Testis (tissue), 2 donors: ENCODE measurements at regions not wholly inside any gene's neighbourhood (a gene's known extent, or its start where the extent isn't known, plus 50 kb on each side); places are given as distances from the start of the nearest gene placed in this dataset.

Experiments used
- DNase-seq: peaks from one replicate; pipeline ENCODE4 v3.0.0-alpha.2; 2019
- H3K27ac ChIP-seq, 2 donors: fragments of 200-600 bp; sonication (generic); one replicate each; pipeline ENCODE4 v1.5.1; 2019
- H3K27me3 ChIP-seq: fragments of 200-600 bp; sonication (generic); one replicate; pipeline ENCODE4 v1.5.1; 2019
- H3K36me3 ChIP-seq: fragments of 200-600 bp; sonication (generic); one replicate; pipeline ENCODE4 v1.5.1; 2017; ENCODE audit warnings: low read depth; ENCODE audit errors: missing control alignments
- H3K4me1 ChIP-seq: fragments of 200-600 bp; sonication (generic); one replicate; pipeline ENCODE4 v1.5.1; 2019
- H3K4me3 ChIP-seq, 2 donors: fragments of 200-600 bp; sonication (generic); one replicate each; pipeline ENCODE4 v1.5.1; 2017 to 2019
- H3K9me3 ChIP-seq: fragments of 200-600 bp; sonication (generic); one replicate; pipeline ENCODE4 v1.5.1; 2017
- POLR2A ChIP-seq: fragments of 450-650 bp; IDR thresholded peaks from one replicate; pipeline ENCODE4 v1.6.1; 2017; ENCODE audit warnings: antibody characterized with exemption, mild to moderate bottlenecking, moderate library complexity
- WGBS, 2 donors: methylation state at CpG; one replicate each; pipeline ENCODE4 v1.1.5; 2018; 5-methylcytosine and 5-hydroxymethylcytosine counted together
- intact Hi-C: fragments of 100-400 bp; cut with DNase I; formaldehyde crosslinking; loops from one replicate; pipeline ENCODE4 v1.15.1; 2023; ENCODE audit warnings: low total_unique reads
- TF ChIP-seq, protein P1 (sequence below), 3 experiments: fragments of 450-650 bp in 2 of 3; fragments of 200-600 bp in 1 of 3; sonication (generic) in 1 of 3; IDR thresholded peaks; one replicate each; pipeline ENCODE4 v1.5.1; 2016 to 2019; ENCODE audit warnings: antibody characterized with exemption in 3 of 3, mild to moderate bottlenecking in 2 of 3, moderate library complexity in 1 of 3

GRCh38 chr4:110675426-110675825 lies 52.5 kb upstream of the PITX2 start:
- no peaks in the 10 kb centered on the region for H3K9me3 ChIP-seq
- no peak overlapping the region for H3K27ac ChIP-seq
- DNase-seq: no peak
- H3K36me3 ChIP-seq: no peaks in the 10 kb centered on the region
- TF ChIP-seq POLR2A: no peak
- no peaks in the 10 kb centered on the region for H3K4me1 ChIP-seq
- H3K4me3 ChIP-seq: no peak overlapping the region
- no peaks in the 10 kb centered on the region for H3K27me3 ChIP-seq
- intact Hi-C loops: no loop called here

- Histone ChIP-seq H3K27me3 (no peaks in the 10 kb centered on the region), H3K36me3 (no peaks in the 10 kb centered on the region), H3K4me1 (no peaks in the 10 kb centered on the region), H3K9me3 (no peaks in the 10 kb centered on the region), H3K27ac (no peak overlapping the region), H3K4me3 (no peak overlapping the region)
- intact Hi-C loops: no loop called here
- no peak for TF ChIP-seq POLR2A
- TF ChIP-seq, protein P1, sequence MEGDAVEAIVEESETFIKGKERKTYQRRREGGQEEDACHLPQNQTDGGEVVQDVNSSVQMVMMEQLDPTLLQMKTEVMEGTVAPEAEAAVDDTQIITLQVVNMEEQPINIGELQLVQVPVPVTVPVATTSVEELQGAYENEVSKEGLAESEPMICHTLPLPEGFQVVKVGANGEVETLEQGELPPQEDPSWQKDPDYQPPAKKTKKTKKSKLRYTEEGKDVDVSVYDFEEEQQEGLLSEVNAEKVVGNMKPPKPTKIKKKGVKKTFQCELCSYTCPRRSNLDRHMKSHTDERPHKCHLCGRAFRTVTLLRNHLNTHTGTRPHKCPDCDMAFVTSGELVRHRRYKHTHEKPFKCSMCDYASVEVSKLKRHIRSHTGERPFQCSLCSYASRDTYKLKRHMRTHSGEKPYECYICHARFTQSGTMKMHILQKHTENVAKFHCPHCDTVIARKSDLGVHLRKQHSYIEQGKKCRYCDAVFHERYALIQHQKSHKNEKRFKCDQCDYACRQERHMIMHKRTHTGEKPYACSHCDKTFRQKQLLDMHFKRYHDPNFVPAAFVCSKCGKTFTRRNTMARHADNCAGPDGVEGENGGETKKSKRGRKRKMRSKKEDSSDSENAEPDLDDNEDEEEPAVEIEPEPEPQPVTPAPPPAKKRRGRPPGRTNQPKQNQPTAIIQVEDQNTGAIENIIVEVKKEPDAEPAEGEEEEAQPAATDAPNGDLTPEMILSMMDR (IDR thresholded peaks at IDR 0.05): no peak
- no peak for DNase-seq
Measured at GRCh38 chr4:110676241-110676640, 53.4 kb upstream of the PITX2 start.

GRCh38 chr4:110678517-110679227 lies 55.8 kb upstream of the PITX2 start:
- no peak for DNase-seq
- intact Hi-C loops: no loop called here
- H3K36me3 ChIP-seq: no peaks in the 10 kb centered on the region
- no peak overlapping the region for H3K27ac ChIP-seq
- H3K27me3 ChIP-seq: no peaks in the 10 kb centered on the region
- no peaks in the 10 kb centered on the region for H3K9me3 ChIP-seq
- 33 to 42% methylated on average over 1 of the region's 1 CpG for WGBS, 2 donors
- no peak overlapping the region for H3K4me3 ChIP-seq
- H3K4me1 ChIP-seq: no peaks in the 10 kb centered on the region
- TF ChIP-seq, protein P1 (IDR thresholded peaks at IDR 0.05): no peak
- no peak for TF ChIP-seq POLR2A

DNA sequence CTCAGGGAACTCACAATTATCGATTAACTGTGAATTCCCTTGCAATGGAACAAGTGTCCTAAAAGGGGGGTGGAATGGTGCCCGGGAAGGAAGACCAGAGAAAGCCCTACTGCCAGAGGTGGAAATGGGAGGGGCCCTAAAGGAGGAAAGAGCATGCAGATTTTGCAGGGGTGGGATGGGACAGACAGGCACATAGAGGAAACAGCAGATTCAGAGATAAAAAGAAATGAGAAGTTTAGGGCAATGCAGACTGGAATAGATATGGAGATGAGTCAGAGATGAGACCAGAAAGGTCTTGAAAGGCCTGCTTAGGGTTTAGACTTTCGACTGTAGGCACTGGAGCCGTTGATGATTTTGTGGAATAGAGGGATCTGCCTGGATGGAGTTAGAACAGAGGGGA lies 57.4 kb upstream of the PITX2 start:
- Histone ChIP-seq H3K36me3 (no peaks in the 10 kb centered on the region), H3K9me3 (no peaks in the 10 kb centered on the region), H3K4me1 (no peaks in the 10 kb centered on the region), H3K27ac (no peak overlapping the region), H3K27me3 (no peaks in the 10 kb centered on the region), H3K4me3 (no peak overlapping the region)
- no peak for TF ChIP-seq POLR2A
- TF ChIP-seq, protein P1 (IDR thresholded peaks at IDR 0.05): no peak
- DNase-seq: no peak
- 76 to 79% methylated on average over 4 of the region's 4 CpGs for WGBS, 2 donors
- intact Hi-C loops: no loop called here

GRCh38 chr4:110681381-110681780 lies 58.5 kb upstream of the PITX2 start:
- no peak for DNase-seq
- WGBS, 2 donors: 79 to 80% methylated on average over 1 of the region's 1 CpG
- TF ChIP-seq POLR2A: no peak
- TF ChIP-seq, protein P1 (IDR thresholded peaks at IDR 0.05): no peak

More at GRCh38 chr4:110681381-110681780, 58.5 kb upstream of the PITX2 start:
- intact Hi-C loops: no loop called here
- H3K36me3 ChIP-seq: no peaks in the 10 kb centered on the region
- no peaks in the 10 kb centered on the region for H3K9me3 ChIP-seq
- no peaks in the 10 kb centered on the region for H3K27me3 ChIP-seq
- no peak overlapping the region for H3K27ac ChIP-seq
- H3K4me3 ChIP-seq: no peak overlapping the region
- H3K4me1 ChIP-seq: no peaks in the 10 kb centered on the region
